KMS-11 (cell line): ENCODE measurements at regions not wholly inside any gene's neighbourhood (a gene's known extent, or its start where the extent isn't known, plus 50 kb on each side); places are given as distances from the start of the nearest gene placed in this dataset.

ENCODE experiments used
- H2AFZ ChIP-seq: fragments of 200-600 bp; sonication (generic); 2 replicates; pipeline ENCODE4 v1.6.1; 2016; ENCODE audit warnings: antibody characterized with exemption, mixed run types, low read depth
- H3K27ac ChIP-seq: fragments of 200-600 bp; sonication (generic); 2 replicates; pipeline ENCODE4 v1.6.1; 2016; ENCODE audit warnings: mild to moderate bottlenecking, mixed run types
- H3K27me3 ChIP-seq: fragments of 200-600 bp; sonication (generic); 2 replicates; pipeline ENCODE4 v1.6.1; 2017; ENCODE audit warnings: mild to moderate bottlenecking, low read depth, mixed run types, moderate library complexity; ENCODE audit not compliant: insufficient read depth
- H3K36me3 ChIP-seq: fragments of 200-600 bp; sonication (generic); 2 replicates; pipeline ENCODE4 v1.6.1; 2017; ENCODE audit warnings: mild to moderate bottlenecking, mixed run types; ENCODE audit not compliant: insufficient read depth
- H3K4me1 ChIP-seq: fragments of 200-600 bp; sonication (generic); 2 replicates; pipeline ENCODE4 v1.6.1; 2016; ENCODE audit warnings: mild to moderate bottlenecking, low read depth, mixed run types; ENCODE audit not compliant: poor library complexity, severe bottlenecking
- H3K4me2 ChIP-seq: fragments of 200-600 bp; sonication (generic); 2 replicates; pipeline ENCODE4 v1.7.0; 2016; ENCODE audit warnings: mild to moderate bottlenecking, mixed run types
- H3K4me3 ChIP-seq: fragments of 200-600 bp; sonication (generic); IDR thresholded peaks from 2 replicates; pipeline ENCODE4 v1.6.1; 2017; ENCODE audit warnings: low read depth, low read length, mixed read lengths; ENCODE audit not compliant: insufficient read depth
- H3K79me2 ChIP-seq: fragments of 200-600 bp; sonication (generic); 2 replicates; pipeline ENCODE4 v1.6.1; 2016; ENCODE audit warnings: low read depth, mixed run types; ENCODE audit not compliant: insufficient read depth
- H3K9ac ChIP-seq: fragments of 200-600 bp; sonication (generic); 2 replicates; pipeline ENCODE4 v1.6.1; 2016; ENCODE audit warnings: mild to moderate bottlenecking, mixed run types
- H4K20me1 ChIP-seq: fragments of 200-600 bp; sonication (generic); 2 replicates; pipeline ENCODE4 v1.6.1; 2016; ENCODE audit warnings: mild to moderate bottlenecking, mixed run types; ENCODE audit not compliant: insufficient read depth
- TF ChIP-seq, protein P1 (sequence below): fragments of 200-600 bp; sonication (generic); conservative IDR thresholded peaks from 2 replicates; pipeline ENCODE4 v1.6.1; 2017; ENCODE audit warnings: low read depth, mild to moderate bottlenecking, antibody characterized with exemption, low read length, moderate library complexity, mixed read lengths

DNA sequence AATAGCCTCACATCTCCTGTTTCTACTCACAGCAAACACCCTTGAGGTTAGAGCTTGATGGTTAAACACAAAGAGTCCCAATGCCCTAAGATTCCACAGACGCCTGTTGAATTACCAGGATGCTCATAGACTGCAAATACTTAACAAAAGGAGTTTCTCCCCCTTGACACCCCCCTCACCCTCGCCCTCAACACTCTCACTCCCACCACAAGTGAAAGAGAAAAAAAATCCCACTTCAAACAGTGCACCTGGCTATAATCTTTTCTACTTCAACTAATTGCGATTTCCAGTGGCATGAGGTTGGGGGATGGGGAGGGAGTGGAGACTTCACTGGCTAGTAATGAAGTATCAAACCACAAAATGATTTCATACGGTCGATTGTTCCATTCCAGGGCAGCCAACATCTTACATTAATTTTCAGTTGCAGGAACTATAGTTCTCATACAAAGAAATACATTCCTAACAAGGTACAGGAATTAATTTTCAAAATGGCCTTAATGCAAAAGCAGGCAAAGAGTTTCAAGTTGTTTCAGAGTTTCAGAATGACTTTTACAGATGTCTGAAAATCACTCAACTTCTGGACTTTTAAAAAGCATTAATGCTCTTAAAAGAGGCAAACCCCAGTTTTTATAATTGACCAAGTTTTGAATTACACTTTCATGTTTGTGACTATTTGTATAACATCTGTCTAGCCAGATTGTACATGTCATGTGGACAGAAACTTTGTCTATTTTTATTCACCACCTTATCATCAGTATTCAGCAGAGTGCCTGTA is 390.7 kb downstream of the C12orf75 start:
- Histone ChIP-seq H3K36me3 (no peaks in the 10 kb centered on the region), H2AFZ (no peak overlapping the region), H3K79me2 (no peaks in the 10 kb centered on the region), H3K27ac (no peak overlapping the region), H3K27me3 (no peaks in the 10 kb centered on the region), H3K4me3 (no peak overlapping the region), H4K20me1 (no peaks in the 10 kb centered on the region), H3K9ac (no peak overlapping the region), H3K4me1 (peaks cover 28% of the 10 kb centered on the region), H3K4me2 (peak overlapping the region; percentile 37)
- TF ChIP-seq, protein P1, sequence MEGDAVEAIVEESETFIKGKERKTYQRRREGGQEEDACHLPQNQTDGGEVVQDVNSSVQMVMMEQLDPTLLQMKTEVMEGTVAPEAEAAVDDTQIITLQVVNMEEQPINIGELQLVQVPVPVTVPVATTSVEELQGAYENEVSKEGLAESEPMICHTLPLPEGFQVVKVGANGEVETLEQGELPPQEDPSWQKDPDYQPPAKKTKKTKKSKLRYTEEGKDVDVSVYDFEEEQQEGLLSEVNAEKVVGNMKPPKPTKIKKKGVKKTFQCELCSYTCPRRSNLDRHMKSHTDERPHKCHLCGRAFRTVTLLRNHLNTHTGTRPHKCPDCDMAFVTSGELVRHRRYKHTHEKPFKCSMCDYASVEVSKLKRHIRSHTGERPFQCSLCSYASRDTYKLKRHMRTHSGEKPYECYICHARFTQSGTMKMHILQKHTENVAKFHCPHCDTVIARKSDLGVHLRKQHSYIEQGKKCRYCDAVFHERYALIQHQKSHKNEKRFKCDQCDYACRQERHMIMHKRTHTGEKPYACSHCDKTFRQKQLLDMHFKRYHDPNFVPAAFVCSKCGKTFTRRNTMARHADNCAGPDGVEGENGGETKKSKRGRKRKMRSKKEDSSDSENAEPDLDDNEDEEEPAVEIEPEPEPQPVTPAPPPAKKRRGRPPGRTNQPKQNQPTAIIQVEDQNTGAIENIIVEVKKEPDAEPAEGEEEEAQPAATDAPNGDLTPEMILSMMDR = no peak

DNA sequence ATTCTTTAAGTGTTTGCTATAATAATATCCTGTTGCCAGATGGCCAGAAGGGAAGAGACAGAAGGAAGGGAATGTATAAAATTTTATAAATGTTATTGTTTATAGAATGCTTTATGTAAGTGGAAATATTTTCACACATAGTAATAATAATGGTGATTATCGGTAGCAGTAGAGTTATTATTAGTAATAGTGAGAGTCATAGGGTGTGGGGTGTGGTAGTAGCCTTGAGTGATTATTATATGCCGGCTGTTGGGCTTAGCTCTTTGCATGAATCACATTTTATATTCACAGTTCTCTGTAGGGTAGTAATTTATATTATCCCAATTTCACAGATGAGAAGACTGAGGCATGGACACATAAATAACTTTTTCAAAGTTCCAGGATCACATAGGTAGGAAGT is 391.4 kb downstream of the C12orf75 start:
- Histone ChIP-seq H3K36me3 (no peaks in the 10 kb centered on the region), H3K4me2 (peak overlapping the region; percentile 37), H3K4me3 (no peak overlapping the region), H4K20me1 (no peaks in the 10 kb centered on the region), H3K9ac (no peak overlapping the region), H2AFZ (no peak overlapping the region), H3K79me2 (no peaks in the 10 kb centered on the region), H3K27me3 (no peaks in the 10 kb centered on the region), H3K27ac (no peak overlapping the region), H3K4me1 (peaks cover 28% of the 10 kb centered on the region)
- TF ChIP-seq, protein P1 = no peak

DNA sequence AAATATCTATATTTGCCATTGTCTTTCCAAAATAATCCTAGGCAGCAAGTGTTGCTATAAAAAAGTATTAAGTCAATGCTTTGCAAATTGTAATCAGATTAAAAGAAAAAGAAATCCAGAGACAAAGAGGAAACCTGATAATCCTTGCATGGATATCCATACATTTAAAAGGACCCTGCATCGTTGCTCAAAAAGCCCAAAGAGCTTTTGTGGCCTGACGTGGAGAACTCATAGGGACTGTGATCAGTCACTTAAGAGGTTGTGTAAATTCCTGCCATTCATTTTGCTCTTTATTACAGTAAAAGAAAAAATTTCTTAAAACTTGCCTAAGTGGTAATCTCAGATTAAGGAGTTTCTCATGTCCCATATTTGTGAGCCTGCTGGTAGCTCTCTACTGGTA is 392.6 kb downstream of the C12orf75 start:
- Histone ChIP-seq H3K4me1 (peaks cover 28% of the 10 kb centered on the region), H3K4me3 (no peak overlapping the region), H3K27me3 (no peaks in the 10 kb centered on the region), H3K36me3 (no peaks in the 10 kb centered on the region), H4K20me1 (no peaks in the 10 kb centered on the region), H3K79me2 (no peaks in the 10 kb centered on the region), H3K27ac (no peak overlapping the region), H2AFZ (no peak overlapping the region), H3K4me2 (no peak overlapping the region), H3K9ac (no peak overlapping the region)
- TF ChIP-seq, protein P1 = no peak

DNA sequence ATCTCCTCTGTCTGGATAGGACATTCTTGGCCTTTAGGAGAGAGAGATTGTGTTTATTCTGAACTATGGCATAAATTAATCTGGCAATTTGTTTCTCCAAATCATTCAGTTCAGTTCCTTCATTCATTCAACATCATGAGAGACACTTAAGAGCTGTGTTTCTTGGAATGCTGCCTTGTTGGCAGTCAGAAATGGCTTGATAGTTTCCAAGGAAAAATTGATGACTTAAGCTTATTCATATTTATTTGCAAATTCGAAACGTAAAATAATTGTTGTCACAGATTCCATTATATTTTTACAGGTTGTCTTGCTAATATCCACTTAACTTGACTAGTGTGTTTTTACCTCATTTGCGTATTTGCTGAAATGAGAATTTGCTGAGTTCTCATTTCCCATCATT is 393.0 kb downstream of the C12orf75 start:
- H3K4me2 ChIP-seq = no peak overlapping the region
- no peaks in the 10 kb centered on the region for H3K79me2 ChIP-seq
- H3K4me1 ChIP-seq = peaks cover 28% of the 10 kb centered on the region
- H3K4me3 ChIP-seq = no peak overlapping the region
- no peaks in the 10 kb centered on the region for H3K36me3 ChIP-seq
- no peak overlapping the region for H3K9ac ChIP-seq
- no peaks in the 10 kb centered on the region for H3K27me3 ChIP-seq
- no peak overlapping the region for H2AFZ ChIP-seq
- H4K20me1 ChIP-seq = no peaks in the 10 kb centered on the region
- H3K27ac ChIP-seq = no peak overlapping the region
- TF ChIP-seq, protein P1 = no peak
